H1 (cell line): ENCODE measurements at regions not wholly inside any gene's neighbourhood (a gene's known extent, or its start where the extent isn't known, plus 50 kb on each side); places are given as distances from the start of the nearest gene placed in this dataset.

ENCODE experiments used
- CTCF ChIA-PET: fragments of 300-600 bp; sonication (Branson Sonifier 250); formaldehyde crosslinking; loops from one replicate; lab custom pipeline; 2021; ENCODE audit not compliant: partially characterized antibody; lab: Charles Lee
- POLR2A ChIA-PET: fragments of 300-600 bp; sonication (Branson Sonifier 250); formaldehyde crosslinking; loops from one replicate; lab custom pipeline; 2021; ENCODE audit warnings: inconsistent platforms; ENCODE audit not compliant: partially characterized antibody; lab: Charles Lee
- DNase-seq, 2 experiments: peaks; one replicate each; pipeline versions ENCODE4 v3.0.0 to v3.0.0-alpha.2; 2010 to 2022; ENCODE audit warnings: low spot score in 2 of 2, low read depth in 1 of 2, mixed read lengths in 1 of 2
- FAIRE-seq: peaks from 2 replicates; lab custom pipeline; 2011; peaks lifted over from hg19 to GRCh38; lab: Jason Lieb, UNC
- H2AFZ ChIP-seq: 2 replicates; pipeline ENCODE4 v1.8.1; 2012; ENCODE audit warnings: low read length, inconsistent platforms
- H2AK5ac ChIP-seq: 2 replicates; pipeline ENCODE4 v1.6.1; 2013; ENCODE audit warnings: low read depth, low read length
- H2BK120ac ChIP-seq: replicated peaks from 2 replicates; pipeline ENCODE3; 2013; ENCODE audit warnings: low read depth, low read length, inconsistent platforms
- H2BK12ac ChIP-seq: 2 replicates; pipeline ENCODE4 v1.6.1; 2013; ENCODE audit warnings: low read depth, low read length
- H2BK15ac ChIP-seq: 2 replicates; pipeline ENCODE4 v1.6.1; 2013; ENCODE audit warnings: low read length
- H2BK20ac ChIP-seq: 2 replicates; pipeline ENCODE4 v1.6.1; 2013; ENCODE audit warnings: low read length
- H2BK5ac ChIP-seq: 2 replicates; pipeline ENCODE4 v1.6.1; 2013; ENCODE audit warnings: low read depth, low read length
- H3K14ac ChIP-seq: 2 replicates; pipeline ENCODE4 v1.6.1; 2013; ENCODE audit warnings: inconsistent platforms; ENCODE audit not compliant: insufficient read length
- H3K18ac ChIP-seq: 2 replicates; pipeline ENCODE4 v1.6.1; 2013; ENCODE audit warnings: low read length; ENCODE audit errors: extremely low read depth
- H3K23ac ChIP-seq: 2 replicates; pipeline ENCODE4 v1.6.1; 2013; ENCODE audit warnings: inconsistent platforms; ENCODE audit not compliant: insufficient read length
- H3K23me2 ChIP-seq: 2 replicates; pipeline ENCODE4 v1.6.1; 2013; ENCODE audit warnings: low read depth, low read length
- H3K27ac ChIP-seq: 2 replicates; pipeline ENCODE4 v1.6.1; 2011; ENCODE audit warnings: low read depth, low read length, inconsistent platforms
- H3K27me3 ChIP-seq, 4 experiments: replicated peaks in 1 of 4; 1 replicate in 1 of 4; 2 replicates in 3 of 4; pipeline versions ENCODE4 v1.6.1 to v1.8.1; 2011 to 2013; ENCODE audit warnings: low read length in 3 of 4, mild to moderate bottlenecking in 3 of 4, inconsistent platforms in 2 of 4, mixed read lengths in 2 of 4, moderate library complexity in 1 of 4; ENCODE audit not compliant: control insufficient read depth in 3 of 4, insufficient read depth in 3 of 4; ENCODE audit errors: extremely low read depth in 1 of 4
- H3K36me3 ChIP-seq, 4 experiments: 2 replicates each; pipeline versions ENCODE4 v1.6.1 to v1.8.1; 2011 to 2013; ENCODE audit warnings: mild to moderate bottlenecking in 4 of 4, low read length in 3 of 4, moderate library complexity in 2 of 4, control low read depth in 1 of 4, inconsistent platforms in 1 of 4; ENCODE audit not compliant: insufficient read depth in 4 of 4, control insufficient read depth in 2 of 4
- H3K4ac ChIP-seq: replicated peaks from 2 replicates; pipeline ENCODE3; 2013; ENCODE audit warnings: low read length, low read depth, mixed read lengths, inconsistent platforms; ENCODE audit not compliant: insufficient read length
- H3K4me1 ChIP-seq, 4 experiments: replicated peaks in 1 of 4; 1 replicate in 1 of 4; 2 replicates in 3 of 4; pipeline versions ENCODE4 v1.6.1 to v1.8.1; 2011 to 2013; ENCODE audit warnings: low read length in 3 of 4, inconsistent platforms in 2 of 4, mixed read lengths in 1 of 4; ENCODE audit not compliant: insufficient read depth in 4 of 4, control insufficient read depth in 3 of 4
- H3K4me2 ChIP-seq, 2 experiments: 2 replicates each; pipeline versions ENCODE4 v1.6.1 to v1.8.1; 2011 to 2013; ENCODE audit warnings: low read depth in 2 of 2, low read length in 2 of 2, control low read depth in 1 of 2, inconsistent platforms in 1 of 2, mild to moderate bottlenecking in 1 of 2; ENCODE audit not compliant: insufficient read depth in 1 of 2
- H3K4me3 ChIP-seq, 4 experiments: fragments of 200-600, 300-600 bp in 1 of 4; sonication (generic), shearing (Covaris generic), sonication (Bioruptor Twin) in 1 of 4; 2 replicates each; pipeline versions ENCODE4 v1.5.1 to v1.8.1; 2011 to 2016; ENCODE audit warnings: low read length in 4 of 4, low read depth in 3 of 4, control low read depth in 2 of 4, inconsistent platforms in 2 of 4, mild to moderate bottlenecking in 2 of 4, mixed read lengths in 1 of 4, moderate library complexity in 1 of 4; ENCODE audit not compliant: insufficient read depth in 2 of 4; ENCODE audit errors: extremely low read depth in 1 of 4
- H3K56ac ChIP-seq: replicated peaks from 2 replicates; pipeline ENCODE3; 2013; ENCODE audit warnings: low read depth, mild to moderate bottlenecking, mixed read lengths, low read length, inconsistent platforms; ENCODE audit not compliant: insufficient read length
- H3K79me1 ChIP-seq: 2 replicates; pipeline ENCODE4 v1.6.1; 2013; ENCODE audit warnings: low read depth, low read length, control low read depth
- H3K79me2 ChIP-seq, 2 experiments: 2 replicates each; pipeline versions ENCODE4 v1.6.1 to v1.8.1; 2012 to 2013; ENCODE audit warnings: low read length in 2 of 2, mild to moderate bottlenecking in 2 of 2, inconsistent platforms in 1 of 2; ENCODE audit not compliant: insufficient read depth in 2 of 2, control insufficient read depth in 1 of 2
- H3K9ac ChIP-seq, 4 experiments: replicated peaks in 1 of 4; 1 replicate in 1 of 4; 2 replicates in 3 of 4; pipeline versions ENCODE4 v1.6.1 to v1.8.1; 2011 to 2013; ENCODE audit warnings: low read depth in 3 of 4, low read length in 3 of 4, control low read depth in 2 of 4, mild to moderate bottlenecking in 2 of 4, moderate library complexity in 2 of 4, inconsistent platforms in 1 of 4; ENCODE audit errors: extremely low read depth in 1 of 4
- H3K9me3 ChIP-seq, 2 experiments: 2 replicates each; pipeline versions ENCODE4 v1.6.1 to v1.8.1; 2012 to 2013; ENCODE audit warnings: mild to moderate bottlenecking in 2 of 2, moderate library complexity in 2 of 2, control low read depth in 1 of 2, inconsistent platforms in 1 of 2, low read depth in 1 of 2, low read length in 1 of 2, mixed read lengths in 1 of 2; ENCODE audit not compliant: insufficient read depth in 2 of 2
- H4K20me1 ChIP-seq, 2 experiments: replicated peaks in 1 of 2; 2 replicates each; pipeline versions ENCODE3 to v1.8.1; 2011 to 2013; ENCODE audit warnings: inconsistent platforms in 2 of 2, low read length in 2 of 2, mild to moderate bottlenecking in 1 of 2; ENCODE audit not compliant: insufficient read depth in 2 of 2, control insufficient read depth in 1 of 2
- H4K5ac ChIP-seq: 2 replicates; pipeline ENCODE4 v1.6.1; 2013; ENCODE audit warnings: low read length, low read depth, mixed read lengths, inconsistent platforms; ENCODE audit not compliant: insufficient read length
- H4K8ac ChIP-seq: 2 replicates; pipeline ENCODE4 v1.8.0; 2013; ENCODE audit warnings: mild to moderate bottlenecking, moderate library complexity, low read length, inconsistent platforms; ENCODE audit not compliant: insufficient read depth; ENCODE audit errors: extremely low read depth
- H4K91ac ChIP-seq: replicated peaks from 2 replicates; pipeline ENCODE3; 2013; ENCODE audit warnings: low read length, mixed read lengths, inconsistent platforms; ENCODE audit not compliant: insufficient read length
- HDAC6 ChIP-seq: IDR thresholded peaks from one replicate; pipeline ENCODE4 v1.7.1; 2012; ENCODE audit warnings: low read depth, mild to moderate bottlenecking, inconsistent platforms, low read length, moderate library complexity
- MAFK ChIP-seq: IDR thresholded peaks from 2 replicates; pipeline ENCODE4 v1.6.1; 2012; ENCODE audit warnings: low read depth, mild to moderate bottlenecking, improper control_type of control experiment, low read length
- SIRT6 ChIP-seq: IDR thresholded peaks from one replicate; pipeline ENCODE4 v1.7.1; 2012; ENCODE audit warnings: low read length, inconsistent platforms
- SP1 ChIP-seq: IDR thresholded peaks from 2 replicates; pipeline ENCODE4 v1.6.1; 2011; ENCODE audit warnings: low read depth, low read length
- WGBS, 2 experiments: shearing (Covaris generic) in 1 of 2; methylation state at CpG; one replicate each; pipeline versions ENCODE4 v1.1.6 to v1.1.7; 2013 to 2015; ENCODE audit warnings: low lambda C conversion rate in 2 of 2, mixed read lengths in 2 of 2, inconsistent platforms in 1 of 2, low coverage in 1 of 2, missing lambda C conversion rate in 1 of 2; ENCODE audit not compliant: insufficient replicate concordance in 2 of 2, insufficient coverage in 1 of 2, insufficient read length in 1 of 2; ENCODE audit errors: extremely low coverage in 1 of 2, missing lambda C conversion rate in 1 of 2; 5-methylcytosine and 5-hydroxymethylcytosine counted together

DNA sequence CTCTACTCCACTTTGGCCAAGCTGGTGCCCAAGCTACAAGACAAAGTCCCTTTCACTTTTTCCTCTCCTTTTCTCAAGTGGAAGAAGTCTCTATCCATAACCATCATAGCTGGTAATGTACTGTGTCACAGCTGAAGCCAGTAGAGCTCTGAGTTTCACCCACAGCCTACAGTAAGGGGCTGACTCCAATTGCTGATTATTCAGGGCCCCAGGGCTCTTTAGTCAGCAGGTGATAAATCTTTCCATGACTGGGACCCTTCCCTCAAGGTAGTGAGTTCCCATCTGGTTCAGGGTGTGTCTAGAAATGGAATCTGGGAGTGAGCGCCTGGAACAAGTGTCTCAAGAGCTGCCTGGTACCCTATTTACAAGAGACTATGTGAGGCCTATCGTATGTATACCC, 436.0 kb upstream of the CA10 start:
- FAIRE-seq, result no peak
- TF ChIP-seq HDAC6, result no peak
- no peak for TF ChIP-seq SIRT6
- no peak for TF ChIP-seq MAFK
- no peak for TF ChIP-seq SP1

More for the DNA sequence above, 436.0 kb upstream of the CA10 start:
- no peaks in the 10 kb centered on the region for H3K79me1 ChIP-seq
- no peak overlapping the region for H2AFZ ChIP-seq
- no peak overlapping the region for H3K27ac ChIP-seq
- no peaks in the 10 kb centered on the region for H3K9me3 ChIP-seq
- no peak overlapping the region for H4K8ac ChIP-seq
- no peak overlapping the region for H3K4me2 ChIP-seq
- H3K23ac ChIP-seq, result no peak overlapping the region
- 100% methylated on average over 2 of the region's 2 CpGs; no CpG with 5 or more reads in 1 of the 2 experiments for WGBS, 2 experiments
- no peaks in the 10 kb centered on the region for H3K36me3 ChIP-seq
- H4K5ac ChIP-seq, result no peak overlapping the region
- no peak overlapping the region for H3K4ac ChIP-seq
- no peaks in the 10 kb centered on the region for H3K23me2 ChIP-seq
- no peak overlapping the region for H3K9ac ChIP-seq
- no peak overlapping the region for H2BK20ac ChIP-seq
- no peak overlapping the region for H2BK15ac ChIP-seq
- DNase-seq, result no peak
- POLR2A ChIA-PET, result no interaction called here
- H4K20me1 ChIP-seq, result no peaks in the 10 kb centered on the region
- no peak overlapping the region for H2BK120ac ChIP-seq
- H3K4me3 ChIP-seq, result no peak overlapping the region
- no peak overlapping the region for H2BK12ac ChIP-seq
- H3K4me1 ChIP-seq, result no peaks in the 10 kb centered on the region
- H3K14ac ChIP-seq, result no peak overlapping the region
- no peaks in the 10 kb centered on the region for H3K79me2 ChIP-seq
- CTCF ChIA-PET, result no interaction called here
- no peak overlapping the region for H4K91ac ChIP-seq
- H3K18ac ChIP-seq, result no peak overlapping the region
- H3K56ac ChIP-seq, result no peak overlapping the region
- no peaks in the 10 kb centered on the region for H3K27me3 ChIP-seq
- H2AK5ac ChIP-seq, result no peak overlapping the region
- H2BK5ac ChIP-seq, result no peak overlapping the region
